HG03571 (cell line): ENCODE measurements at regions not wholly inside any gene's neighbourhood (a gene's known extent, or its start where the extent isn't known, plus 50 kb on each side); places are given as distances from the start of the nearest gene placed in this dataset.

Source experiments
- ATAC-seq: cut with Tn5 transposase; IDR thresholded peaks from one replicate; pipeline ENCODE4 v1.9.1; 2021; ENCODE audit not compliant: unreplicated experiment

DNA sequence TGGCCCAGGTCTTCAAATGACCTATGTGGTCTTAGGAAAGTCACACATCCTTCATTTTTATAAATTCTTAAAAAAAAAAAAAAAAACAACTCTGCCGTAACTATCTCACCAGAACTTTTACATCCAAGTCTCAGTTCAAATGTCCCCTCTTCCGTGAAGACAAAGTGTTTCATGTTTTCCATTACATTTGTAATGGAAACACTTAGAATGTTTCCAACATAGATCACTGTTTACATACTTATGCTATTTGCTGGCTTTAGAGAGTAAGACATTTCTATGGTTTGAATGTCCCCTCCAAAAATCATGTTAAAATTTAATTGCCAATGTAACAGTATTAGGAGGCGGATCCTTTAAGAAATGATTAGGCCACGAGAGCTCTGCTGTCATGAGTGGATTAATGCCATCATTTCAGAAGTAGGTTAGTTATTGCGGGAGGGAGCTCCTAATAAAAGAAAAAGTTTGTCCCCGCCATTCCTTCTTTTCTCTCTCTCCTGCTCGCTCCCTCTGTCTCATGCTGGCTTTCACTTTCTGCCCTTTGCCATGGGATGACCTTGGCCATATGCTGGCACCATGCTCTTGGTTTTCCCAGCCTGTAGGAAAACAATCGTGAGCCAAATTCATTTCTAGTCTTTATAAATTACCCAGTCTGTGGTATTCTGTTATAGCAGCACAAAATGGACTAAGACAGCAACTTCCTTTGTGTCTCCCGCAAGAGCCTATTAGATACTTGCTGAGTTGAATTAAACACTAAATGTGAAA, 887.8 kb upstream of the SOX9 start:
- no peak for ATAC-seq

- no peak for ATAC-seq
Observed at GRCh38 chr17:71234349-71234748, 886.5 kb upstream of the SOX9 start.

DNA sequence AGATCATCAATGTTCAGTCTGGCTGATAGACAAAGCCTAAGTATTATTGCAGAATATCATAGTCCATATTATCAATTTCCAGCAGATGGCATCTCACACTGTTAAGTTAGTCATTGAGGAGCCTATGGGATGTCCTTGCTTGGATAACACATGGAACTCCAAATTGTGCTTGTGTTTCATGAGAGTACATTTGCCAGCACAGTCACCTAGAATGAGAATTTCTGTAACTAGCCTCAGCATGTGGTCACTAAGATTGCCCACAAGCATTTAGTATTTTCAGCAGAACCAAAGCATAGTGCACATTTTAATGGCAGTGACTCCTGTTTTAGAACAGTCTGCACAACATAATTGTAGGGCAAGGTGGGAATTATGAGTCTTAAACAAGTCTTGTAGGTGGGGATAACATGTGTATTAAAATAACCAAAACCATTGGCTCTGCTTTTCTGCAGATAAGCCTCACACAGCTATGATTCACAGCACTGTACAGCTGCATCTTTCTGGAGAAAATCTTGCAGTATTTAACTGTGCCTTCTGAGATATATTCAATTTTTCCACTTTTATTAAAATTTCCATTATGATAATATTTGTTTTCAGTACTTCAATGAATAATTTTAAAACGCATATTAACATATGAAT, 882.8 kb upstream of the SOX9 start:
- no peak for ATAC-seq

DNA sequence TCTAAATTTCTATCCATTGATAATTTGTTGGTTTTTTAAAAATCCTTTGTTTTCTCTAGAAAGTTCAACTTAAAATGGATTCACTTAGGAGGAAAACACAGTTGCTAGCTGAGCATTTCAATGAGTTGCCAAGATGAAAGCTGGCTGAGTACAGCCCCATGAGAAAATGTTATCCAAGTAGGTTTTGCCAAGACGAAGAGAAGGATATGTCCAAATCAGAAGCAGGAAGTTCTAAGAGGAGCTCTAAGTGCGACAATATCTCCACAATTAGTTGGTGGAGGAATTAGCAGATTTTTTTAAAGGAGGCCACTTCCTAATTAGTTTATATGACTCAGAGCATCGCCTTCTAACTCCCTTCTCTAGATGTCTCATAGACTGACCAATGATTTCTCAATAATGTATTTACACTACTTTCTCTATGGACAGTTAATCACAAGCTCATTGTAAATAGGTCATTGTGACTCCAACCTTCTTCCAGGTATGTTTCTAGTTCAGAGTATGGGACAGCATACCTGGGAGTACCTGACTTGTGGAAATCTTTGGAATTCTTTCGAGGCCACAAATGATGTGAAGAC, 873.3 kb upstream of the SOX9 start:
- ATAC-seq: no peak

DNA sequence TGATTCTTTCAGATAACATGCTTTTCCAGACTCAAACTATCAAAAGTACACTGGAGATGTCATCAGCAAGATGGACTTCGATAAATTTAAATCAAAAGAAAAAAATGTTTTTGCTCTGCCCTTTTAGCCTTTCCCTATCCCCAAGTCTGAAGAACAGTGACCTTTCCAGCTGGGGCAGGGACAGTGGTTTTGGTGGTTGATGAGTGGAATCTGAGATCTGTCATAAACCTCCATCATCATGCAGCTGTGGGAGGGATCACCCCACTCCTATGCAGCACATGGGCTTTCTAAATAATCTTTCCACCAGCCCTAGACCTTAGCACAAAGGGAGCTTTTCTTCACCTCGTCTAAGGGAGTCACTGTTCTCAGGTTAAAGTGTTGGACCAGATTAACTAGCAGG, 869.5 kb upstream of the SOX9 start:
- ATAC-seq: no peak

DNA sequence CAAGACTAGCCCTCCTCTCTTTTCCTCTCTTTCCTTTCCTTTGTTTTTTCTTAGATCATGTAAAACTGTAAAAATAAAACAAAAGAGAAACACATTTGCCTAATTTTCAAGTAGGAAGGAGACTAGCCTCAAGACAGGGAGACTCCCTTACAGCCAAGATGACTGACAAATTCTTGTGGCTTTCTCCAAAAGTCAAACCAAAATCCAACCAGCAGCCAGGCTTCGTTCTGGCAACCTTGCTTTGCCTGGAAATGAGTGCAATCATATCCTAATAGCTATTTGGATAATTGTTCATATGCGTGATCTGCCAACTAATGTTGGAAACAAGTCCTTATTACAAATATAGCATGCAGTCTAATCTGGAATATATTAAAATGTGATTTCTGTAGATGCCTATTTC, 868.9 kb upstream of the SOX9 start:
- ATAC-seq: no peak

DNA sequence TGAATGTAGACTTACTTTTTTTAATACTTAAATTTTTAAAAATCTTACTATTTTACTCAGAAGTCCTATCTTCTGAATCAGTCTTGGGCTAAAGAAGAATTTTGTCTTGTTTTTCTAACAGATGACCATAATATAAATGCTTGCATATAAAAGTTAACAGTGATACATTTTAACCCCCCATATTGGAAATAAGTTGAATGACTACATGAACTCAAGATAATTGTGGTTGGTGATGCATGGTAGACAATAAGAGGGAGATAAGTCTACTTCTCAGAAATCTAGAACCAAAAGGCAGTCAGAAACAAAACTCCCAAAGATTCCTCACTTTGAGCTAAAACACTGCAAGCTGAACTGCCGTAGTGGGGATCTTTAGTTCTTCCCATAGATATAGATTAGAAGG, 868.4 kb upstream of the SOX9 start:
- ATAC-seq: no peak

GRCh38 chr17:71257096-71257495, 863.7 kb upstream of the SOX9 start:
- no peak for ATAC-seq

DNA sequence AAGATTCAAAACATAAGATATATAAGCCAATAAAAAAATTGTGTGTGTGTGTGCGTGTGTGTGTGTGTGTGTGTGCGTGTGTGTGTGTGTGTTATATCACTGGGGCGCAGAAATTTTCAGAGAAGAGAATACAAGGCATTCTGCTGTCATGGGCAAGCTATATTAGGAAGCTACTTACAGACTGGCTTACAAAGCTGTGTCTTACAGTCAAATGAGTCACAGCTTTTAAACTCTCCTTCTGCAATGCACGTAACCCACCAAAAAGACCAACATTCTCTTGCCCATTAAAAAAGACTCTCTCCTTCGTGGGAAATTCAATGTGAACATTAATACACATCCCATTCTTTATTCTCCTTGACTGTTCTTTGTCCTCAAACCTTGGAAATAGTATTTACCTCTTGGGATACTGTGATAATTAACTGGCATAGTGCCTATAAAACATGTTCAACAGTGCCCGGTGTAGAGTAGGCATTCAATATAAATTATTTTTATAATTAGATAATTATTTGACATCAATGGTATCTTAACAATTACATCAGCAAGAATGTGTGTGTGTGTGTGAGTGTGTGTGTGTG, 860.4 kb upstream of the SOX9 start:
- no peak for ATAC-seq

GRCh38 chr17:71262586-71262985, 858.2 kb upstream of the SOX9 start:
- ATAC-seq: no peak

DNA sequence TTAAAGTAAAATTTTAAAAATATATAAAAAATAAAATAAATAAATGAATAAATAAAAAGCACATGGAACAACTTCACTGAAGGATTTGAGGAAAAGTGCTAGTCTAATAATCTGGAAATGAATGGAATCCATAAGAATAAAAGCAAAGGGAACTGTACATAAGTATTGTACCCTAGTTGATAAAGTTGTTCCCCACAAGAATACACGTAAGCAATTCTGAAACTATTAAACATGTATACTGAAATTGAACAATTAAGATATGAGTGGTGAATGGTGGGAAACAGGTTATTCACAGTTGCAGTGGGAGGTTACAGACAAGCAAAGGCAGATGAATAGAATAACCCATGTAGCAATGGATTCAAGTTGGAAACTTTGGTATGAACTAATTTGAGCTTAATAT, 853.2 kb upstream of the SOX9 start:
- ATAC-seq: no peak

DNA sequence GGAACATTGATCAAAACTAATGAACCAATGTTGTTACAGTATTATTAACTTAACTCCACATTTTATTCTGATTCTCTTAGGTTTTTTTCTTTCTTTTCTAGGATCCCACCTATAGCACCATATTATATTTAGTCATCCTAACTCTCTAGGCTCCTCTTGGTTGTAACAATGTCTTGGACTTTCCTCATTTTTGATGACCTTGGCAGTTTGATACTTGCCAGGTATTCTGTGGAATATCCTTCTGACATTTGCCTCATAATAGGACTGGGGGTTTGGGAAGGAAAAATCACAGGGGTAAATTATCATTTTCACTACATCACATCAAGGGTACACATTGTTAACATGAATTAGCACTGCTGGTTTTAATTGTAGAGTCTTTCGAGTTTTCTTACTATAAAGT, 851.6 kb upstream of the SOX9 start:
- no peak for ATAC-seq

GRCh38 chr17:71273441-71273840, 847.4 kb upstream of the SOX9 start:
- no peak for ATAC-seq

GRCh38 chr17:71276079-71276478, 844.7 kb upstream of the SOX9 start:
- no peak for ATAC-seq

- no peak for ATAC-seq
Observed at GRCh38 chr17:71283486-71283885, 837.3 kb upstream of the SOX9 start.

DNA sequence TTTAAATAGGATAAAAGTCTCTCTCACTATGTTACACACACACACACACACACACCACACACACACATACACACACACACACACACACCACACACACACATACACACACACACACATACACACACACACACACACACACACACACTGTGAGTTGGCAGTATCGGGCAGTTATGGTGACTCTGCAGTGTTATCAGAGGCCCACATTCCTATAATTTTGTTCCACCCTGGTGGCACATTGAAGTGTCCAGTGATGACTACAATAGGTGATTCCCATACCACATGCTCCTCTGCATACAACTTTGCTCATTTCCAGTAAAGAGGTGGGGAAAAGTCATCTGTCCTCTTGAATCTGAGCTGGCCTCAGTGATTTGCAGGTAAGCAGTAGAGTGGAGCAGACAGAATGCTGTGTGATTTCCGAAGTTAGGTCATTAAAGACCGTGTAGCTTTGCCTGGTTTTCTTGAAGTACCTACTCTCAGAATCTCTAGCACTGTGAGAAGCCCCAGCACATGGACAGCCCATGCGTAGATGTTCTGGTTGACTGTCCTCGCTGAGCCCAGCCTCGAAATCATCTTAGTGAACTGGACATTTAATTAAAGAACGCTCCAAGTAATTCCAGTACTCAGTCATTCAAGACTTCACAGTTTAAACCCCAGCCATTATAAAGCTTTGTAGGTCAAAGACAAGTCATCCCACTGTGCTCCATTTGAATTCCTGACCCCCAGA, 836.6 kb upstream of the SOX9 start:
- no peak for ATAC-seq

- ATAC-seq: no peak
Observed at GRCh38 chr17:71286625-71287024, 834.2 kb upstream of the SOX9 start.

- ATAC-seq: no peak
Observed at GRCh38 chr17:71287071-71287823, 833.6 kb upstream of the SOX9 start.

- no peak for ATAC-seq
Observed at GRCh38 chr17:71292006-71292405, 828.8 kb upstream of the SOX9 start.

GRCh38 chr17:71296005-71296404, 824.8 kb upstream of the SOX9 start:
- ATAC-seq: no peak

GRCh38 chr17:71301063-71301462, 819.8 kb upstream of the SOX9 start:
- no peak for ATAC-seq
